GM12878 (cell line): ENCODE measurements at regions not wholly inside any gene's neighbourhood (a gene's known extent, or its start where the extent isn't known, plus 50 kb on each side); places are given as distances from the start of the nearest gene placed in this dataset.

Experiments used
- ATAC-seq: fragments of 200-7000 bp; cut with Tn5 transposase; 3 replicates; pipeline ENCODE4 v1.9.1; 2020; ENCODE audit warnings: mild to moderate bottlenecking, moderate library complexity
- BruUV-seq: library from RNA; stranded (reverse); fragments of 400-500 nt; replicated peaks from 2 replicates; lab custom pipeline; 2021; lab: Mats Ljungman, UMichigan
- CTCF ChIA-PET: fragments of 300-600 bp; sonication (Branson Sonifier 250); formaldehyde crosslinking; extraction: SDS; loops from one replicate; lab custom pipeline; 2021; ENCODE audit warnings: inconsistent platforms; lab: Yijun Ruan, JAX
- POLR2A ChIA-PET: fragments of 350-600 bp; formaldehyde crosslinking; extraction: SDS; loops from one replicate; lab custom pipeline; 2021; ENCODE audit warnings: inconsistent platforms; lab: Charles Lee
- RAD21 ChIA-PET: fragments of 300-600 bp; sonication (Branson Sonifier 250); formaldehyde crosslinking; loops from one replicate; lab custom pipeline; 2023; ENCODE audit warnings: antibody characterized with exemption; ENCODE audit not compliant: unreplicated experiment; lab: Charles Lee
- SMC1A ChIA-PET: fragments of 300-600 bp; sonication (Branson Sonifier 250); formaldehyde crosslinking; loops from one replicate; lab custom pipeline; 2023; ENCODE audit not compliant: unreplicated experiment, uncharacterized antibody; lab: Charles Lee
- DNase-seq: peaks from one replicate; pipeline ENCODE4 v3.0.0-alpha.2; 2011; ENCODE audit warnings: low read depth, low spot score
- FAIRE-seq: peaks from 3 replicates; lab custom pipeline; 2011; peaks lifted over from hg19 to GRCh38; lab: Jason Lieb, UNC
- H2AFZ ChIP-seq: 2 replicates; pipeline ENCODE4 v1.6.0; 2011; ENCODE audit warnings: low read depth, low read length, control low read depth; ENCODE audit not compliant: control insufficient read depth
- H3K27ac ChIP-seq: 2 replicates; pipeline ENCODE4 v1.5.1; 2011; ENCODE audit warnings: control low read depth; ENCODE audit not compliant: control insufficient read depth, insufficient read depth
- H3K27me3 ChIP-seq, 2 experiments: replicated peaks in 1 of 2; 2 replicates each; pipeline versions ENCODE4 v1.6.0 to v1.6.1; 2011; ENCODE audit warnings: low read length in 1 of 2; ENCODE audit not compliant: control insufficient read depth in 2 of 2, insufficient read depth in 2 of 2
- H3K36me3 ChIP-seq, 2 experiments: 2 replicates each; pipeline ENCODE4 v1.5.1; 2011; ENCODE audit warnings: low read length in 1 of 2; ENCODE audit not compliant: control insufficient read depth in 2 of 2, insufficient read depth in 2 of 2
- H3K4me1 ChIP-seq: 2 replicates; pipeline ENCODE4 v1.6.1; 2011; ENCODE audit warnings: mild to moderate bottlenecking, low read length, moderate library complexity, mixed read lengths; ENCODE audit not compliant: control insufficient read depth, insufficient read depth
- H3K4me2 ChIP-seq: 2 replicates; pipeline ENCODE4 v1.6.0; 2011; ENCODE audit warnings: control low read depth; ENCODE audit not compliant: control insufficient read depth, insufficient read depth
- H3K4me3 ChIP-seq: fragments of 200-600 bp; sonication (generic); 2 replicates; pipeline ENCODE4 v1.5.1; 2016
- H3K79me2 ChIP-seq: 2 replicates; pipeline ENCODE4 v1.6.0; 2011; ENCODE audit warnings: low read length; ENCODE audit not compliant: control insufficient read depth, insufficient read depth
- H3K9ac ChIP-seq: 2 replicates; pipeline ENCODE4 v1.8.0; 2011; ENCODE audit warnings: low read length, control low read depth, mixed read lengths; ENCODE audit not compliant: control insufficient read depth, insufficient read depth
- H3K9me3 ChIP-seq: replicated peaks from 3 replicates; pipeline ENCODE4 v1.5.1; 2011; ENCODE audit warnings: mild to moderate bottlenecking, low read length; ENCODE audit not compliant: control insufficient read depth, insufficient read depth
- H4K20me1 ChIP-seq: 2 replicates; pipeline ENCODE4 v1.6.0; 2011; ENCODE audit not compliant: control insufficient read depth, insufficient read depth
- CBX3 ChIP-seq: fragments of 200-600 bp; sonication (generic); IDR thresholded peaks from 2 replicates; pipeline ENCODE4 v1.6.1; 2016; ENCODE audit warnings: low read depth, borderline replicate concordance
- CREB1 ChIP-seq: IDR thresholded peaks from 2 replicates; pipeline ENCODE4 v1.6.1; 2012; ENCODE audit warnings: low read depth, mild to moderate bottlenecking, inconsistent platforms
- FOXK2 ChIP-seq: fragments of 450-650 bp; IDR thresholded peaks from 2 replicates; pipeline ENCODE4 v1.6.1; 2017; ENCODE audit warnings: mild to moderate bottlenecking, moderate library complexity
- HDAC2 ChIP-seq: fragments of 200-600 bp; sonication (generic); IDR thresholded peaks from 2 replicates; pipeline ENCODE4 v1.6.1; 2017
- MXI1 ChIP-seq: fragments of 150-350 bp; IDR thresholded peaks from 2 replicates; pipeline ENCODE4 v1.6.1; 2011; ENCODE audit warnings: low read depth, mild to moderate bottlenecking, inconsistent platforms, low read length, improper control_type of control experiment
- NFXL1 ChIP-seq: fragments of 450-650 bp; IDR thresholded peaks from 2 replicates; pipeline ENCODE4 v1.6.1; 2017; ENCODE audit warnings: antibody characterized with exemption, mild to moderate bottlenecking, borderline replicate concordance
- RAD21 ChIP-seq: IDR thresholded peaks from 2 replicates; pipeline ENCODE4 v1.6.1; 2011; ENCODE audit warnings: mild to moderate bottlenecking, low read depth, low read length, moderate library complexity; ENCODE audit not compliant: insufficient read depth
- RCOR1 ChIP-seq: conservative IDR thresholded peaks from 2 replicates; pipeline ENCODE4 v1.6.1; 2012; ENCODE audit warnings: low read depth, low read length, improper control_type of control experiment
- RELB ChIP-seq: fragments of 450-650 bp; IDR thresholded peaks from 2 replicates; pipeline ENCODE4 v1.6.1; 2017; ENCODE audit warnings: low read depth, mild to moderate bottlenecking, moderate library complexity
- SRF ChIP-seq, 2 experiments: IDR thresholded peaks; 2 replicates each; pipeline ENCODE4 v1.6.1; 2011; ENCODE audit warnings: low read depth in 2 of 2, low read length in 2 of 2, mild to moderate bottlenecking in 1 of 2, moderate library complexity in 1 of 2
- ZNF207 ChIP-seq: fragments of 450-650 bp; IDR thresholded peaks from 2 replicates; pipeline ENCODE4 v1.6.1; 2014; ENCODE audit warnings: antibody characterized with exemption, mild to moderate bottlenecking, borderline replicate concordance
- ZNF217 ChIP-seq: fragments of 450-650 bp; IDR thresholded peaks from 2 replicates; pipeline ENCODE4 v1.6.1; 2017; ENCODE audit warnings: antibody characterized with exemption, mild to moderate bottlenecking
- WGBS: methylation state at CpG from one replicate; pipeline ENCODE4 v1.1.6; 2016; ENCODE audit warnings: low lambda C conversion rate; ENCODE audit not compliant: insufficient replicate concordance, insufficient coverage; ENCODE audit errors: missing lambda C conversion rate; 5-methylcytosine and 5-hydroxymethylcytosine counted together
- in situ Hi-C: fragments of 300-500 bp; cut with MboI; formaldehyde crosslinking; loops from 9 replicates; pipeline ENCODE4 v1.14.3; 2018; ENCODE audit warnings: mixed read lengths
- intact Hi-C: fragments of 100-400 bp; cut with micrococcal nuclease; formaldehyde crosslinking; loops from one replicate; pipeline ENCODE4 v1.14.2; 2022; ENCODE audit not compliant: unreplicated experiment
- TF ChIP-seq, protein P1 (sequence below): fragments of 450-650 bp; IDR thresholded peaks from 2 replicates; pipeline ENCODE4 v1.6.1; 2017; ENCODE audit warnings: mild to moderate bottlenecking, low read depth, inconsistent platforms; ENCODE audit not compliant: poor library complexity, severe bottlenecking
- TF ChIP-seq, protein P2 (sequence below): IDR thresholded peaks from 2 replicates; pipeline ENCODE4 v1.6.1; 2011; ENCODE audit warnings: borderline replicate concordance, low read depth, mild to moderate bottlenecking, moderate library complexity, mixed read lengths, low read length; ENCODE audit not compliant: insufficient read depth; ENCODE audit errors: extremely low read length

DNA sequence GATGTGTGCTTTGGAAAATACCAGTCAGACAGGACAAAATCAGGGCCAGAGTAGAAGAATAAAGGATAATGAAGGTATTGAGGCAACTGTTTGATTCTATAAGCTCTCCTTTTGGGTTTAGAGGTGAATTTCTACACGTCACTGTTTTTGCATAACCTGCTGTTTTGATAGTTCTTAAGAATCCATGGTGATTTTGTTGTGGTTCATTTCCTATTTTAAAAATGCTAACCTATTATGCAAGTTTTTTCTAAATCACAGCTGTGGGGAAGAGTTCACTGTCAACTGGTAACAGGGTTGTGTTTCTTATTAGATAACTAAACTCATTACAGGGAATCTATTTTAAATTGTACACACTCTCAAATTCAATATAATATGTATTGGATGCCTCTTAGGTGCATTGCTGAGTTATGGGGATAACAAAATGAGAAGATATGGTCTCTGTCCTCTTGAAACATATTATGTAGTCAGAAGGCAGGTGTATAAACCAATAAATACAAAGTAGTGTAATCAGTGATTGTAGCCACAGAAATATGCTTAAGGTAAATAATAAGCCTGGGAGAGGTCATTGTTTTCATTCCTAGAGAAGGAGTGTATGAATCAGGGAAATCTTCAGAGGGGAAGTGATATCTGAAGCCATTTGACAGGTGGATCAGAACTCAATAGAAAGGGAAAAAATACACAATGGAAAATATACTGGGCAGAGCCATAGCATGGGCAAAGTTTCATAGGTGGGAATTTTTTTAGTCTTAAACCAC is 192.5 kb downstream of the FAT3 start:
- Histone ChIP-seq H3K27me3 (no peaks in the 10 kb centered on the region), H3K36me3 (no peaks in the 10 kb centered on the region), H3K9ac (no peak overlapping the region), H3K27ac (no peak overlapping the region), H3K79me2 (no peaks in the 10 kb centered on the region), H2AFZ (no peak overlapping the region), H4K20me1 (no peaks in the 10 kb centered on the region), H3K9me3 (no peaks in the 10 kb centered on the region), H3K4me1 (no peaks in the 10 kb centered on the region), H3K4me3 (no peak overlapping the region), H3K4me2 (no peak overlapping the region)
- TF ChIP-seq, protein P1, sequence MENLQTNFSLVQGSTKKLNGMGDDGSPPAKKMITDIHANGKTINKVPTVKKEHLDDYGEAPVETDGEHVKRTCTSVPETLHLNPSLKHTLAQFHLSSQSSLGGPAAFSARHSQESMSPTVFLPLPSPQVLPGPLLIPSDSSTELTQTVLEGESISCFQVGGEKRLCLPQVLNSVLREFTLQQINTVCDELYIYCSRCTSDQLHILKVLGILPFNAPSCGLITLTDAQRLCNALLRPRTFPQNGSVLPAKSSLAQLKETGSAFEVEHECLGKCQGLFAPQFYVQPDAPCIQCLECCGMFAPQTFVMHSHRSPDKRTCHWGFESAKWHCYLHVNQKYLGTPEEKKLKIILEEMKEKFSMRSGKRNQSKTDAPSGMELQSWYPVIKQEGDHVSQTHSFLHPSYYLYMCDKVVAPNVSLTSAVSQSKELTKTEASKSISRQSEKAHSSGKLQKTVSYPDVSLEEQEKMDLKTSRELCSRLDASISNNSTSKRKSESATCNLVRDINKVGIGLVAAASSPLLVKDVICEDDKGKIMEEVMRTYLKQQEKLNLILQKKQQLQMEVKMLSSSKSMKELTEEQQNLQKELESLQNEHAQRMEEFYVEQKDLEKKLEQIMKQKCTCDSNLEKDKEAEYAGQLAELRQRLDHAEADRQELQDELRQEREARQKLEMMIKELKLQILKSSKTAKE, result no peak
- TF ChIP-seq NFXL1 (no peak), CREB1 (no peak), RCOR1 (no peak), RELB (no peak), RAD21 (no peak), FOXK2 (no peak), SRF (IDR thresholded peaks at IDR 0.05; ENCODE audit: low read depth in 2 of 2, low read length in 2 of 2) (no peak), CBX3 (no peak), ZNF217 (no peak), HDAC2 (no peak), ZNF207 (no peak), MXI1 (no peak)
- TF ChIP-seq, protein P2, sequence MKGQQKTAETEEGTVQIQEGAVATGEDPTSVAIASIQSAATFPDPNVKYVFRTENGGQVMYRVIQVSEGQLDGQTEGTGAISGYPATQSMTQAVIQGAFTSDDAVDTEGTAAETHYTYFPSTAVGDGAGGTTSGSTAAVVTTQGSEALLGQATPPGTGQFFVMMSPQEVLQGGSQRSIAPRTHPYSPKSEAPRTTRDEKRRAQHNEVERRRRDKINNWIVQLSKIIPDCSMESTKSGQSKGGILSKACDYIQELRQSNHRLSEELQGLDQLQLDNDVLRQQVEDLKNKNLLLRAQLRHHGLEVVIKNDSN, result no peak
- no TSS peak for BruUV-seq
- ChIA-PET RAD21 (no interaction called here), CTCF (interaction anchor here (1.5 kb wide), 1 partner anchor 41 kb away, joined by 3 read pairs; no protein-coding TSS in a partner anchor), SMC1A (no interaction called here), POLR2A (no interaction called here)
- in situ Hi-C loops, result no loop called here
- FAIRE-seq (no peak), DNase-seq (no peak), ATAC-seq (no peak)
- WGBS, result 0% methylated on average over 1 of the region's 1 CpG
- intact Hi-C loops, result no loop called here
